ENCODE measurements at regions not wholly inside any gene's neighbourhood (a gene's known extent, or its start where the extent isn't known, plus 50 kb on each side); places are given as distances from the start of the nearest gene placed in this dataset.

DNA sequence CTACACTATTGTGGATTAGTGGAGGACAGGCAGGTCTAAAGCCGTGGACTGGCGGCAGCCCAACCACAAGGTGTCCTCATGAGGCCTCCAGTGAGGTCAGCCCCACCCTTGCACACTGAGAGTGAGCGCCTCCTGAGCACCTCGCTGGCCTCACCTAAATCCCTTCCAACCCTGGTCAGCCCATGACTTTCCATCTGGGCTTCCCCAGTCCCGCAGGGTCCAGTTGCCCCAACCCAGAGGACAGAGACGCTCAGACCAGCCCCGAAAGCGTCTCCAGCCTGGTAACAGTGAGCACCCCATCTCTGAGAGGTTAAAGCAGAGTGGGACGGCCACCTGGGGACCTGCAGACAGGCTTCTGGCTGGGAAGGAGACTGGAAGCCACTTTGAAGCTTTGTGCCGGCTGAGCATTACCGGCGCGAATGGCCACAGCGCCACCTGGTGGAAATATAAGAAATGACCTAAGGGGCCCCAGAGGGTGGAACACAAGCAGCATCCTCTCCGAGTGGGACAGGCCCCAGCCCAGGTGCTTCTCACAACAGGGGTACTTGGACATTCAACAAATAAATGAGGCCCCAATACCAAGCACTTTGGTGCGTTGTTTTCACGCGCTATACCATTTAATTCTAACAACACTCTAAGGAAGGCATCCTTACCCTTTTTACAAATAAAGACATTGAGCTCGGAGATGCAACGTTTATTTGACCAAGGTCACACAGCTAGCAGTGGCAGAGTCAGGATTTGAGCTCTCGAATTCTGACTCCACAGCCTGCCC is 65.7 kb upstream of the TOP1 start:
- TF ChIP-seq, protein P1, sequence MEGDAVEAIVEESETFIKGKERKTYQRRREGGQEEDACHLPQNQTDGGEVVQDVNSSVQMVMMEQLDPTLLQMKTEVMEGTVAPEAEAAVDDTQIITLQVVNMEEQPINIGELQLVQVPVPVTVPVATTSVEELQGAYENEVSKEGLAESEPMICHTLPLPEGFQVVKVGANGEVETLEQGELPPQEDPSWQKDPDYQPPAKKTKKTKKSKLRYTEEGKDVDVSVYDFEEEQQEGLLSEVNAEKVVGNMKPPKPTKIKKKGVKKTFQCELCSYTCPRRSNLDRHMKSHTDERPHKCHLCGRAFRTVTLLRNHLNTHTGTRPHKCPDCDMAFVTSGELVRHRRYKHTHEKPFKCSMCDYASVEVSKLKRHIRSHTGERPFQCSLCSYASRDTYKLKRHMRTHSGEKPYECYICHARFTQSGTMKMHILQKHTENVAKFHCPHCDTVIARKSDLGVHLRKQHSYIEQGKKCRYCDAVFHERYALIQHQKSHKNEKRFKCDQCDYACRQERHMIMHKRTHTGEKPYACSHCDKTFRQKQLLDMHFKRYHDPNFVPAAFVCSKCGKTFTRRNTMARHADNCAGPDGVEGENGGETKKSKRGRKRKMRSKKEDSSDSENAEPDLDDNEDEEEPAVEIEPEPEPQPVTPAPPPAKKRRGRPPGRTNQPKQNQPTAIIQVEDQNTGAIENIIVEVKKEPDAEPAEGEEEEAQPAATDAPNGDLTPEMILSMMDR (IDR thresholded peaks at IDR 0.05), result peak; percentile 82 to 88 (median 85)
- no peak for TF ChIP-seq POLR2A (IDR thresholded peaks at IDR 0.05)
- TF ChIP-seq EP300 (IDR thresholded peaks at IDR 0.05), result no peak
